ENCODE measurements at regions not wholly inside any gene's neighbourhood (a gene's known extent, or its start where the extent isn't known, plus 50 kb on each side); places are given as distances from the start of the nearest gene placed in this dataset.

- no peaks in the 10 kb centered on the region for H3K9me3 ChIP-seq
- TF ChIP-seq, protein P1, sequence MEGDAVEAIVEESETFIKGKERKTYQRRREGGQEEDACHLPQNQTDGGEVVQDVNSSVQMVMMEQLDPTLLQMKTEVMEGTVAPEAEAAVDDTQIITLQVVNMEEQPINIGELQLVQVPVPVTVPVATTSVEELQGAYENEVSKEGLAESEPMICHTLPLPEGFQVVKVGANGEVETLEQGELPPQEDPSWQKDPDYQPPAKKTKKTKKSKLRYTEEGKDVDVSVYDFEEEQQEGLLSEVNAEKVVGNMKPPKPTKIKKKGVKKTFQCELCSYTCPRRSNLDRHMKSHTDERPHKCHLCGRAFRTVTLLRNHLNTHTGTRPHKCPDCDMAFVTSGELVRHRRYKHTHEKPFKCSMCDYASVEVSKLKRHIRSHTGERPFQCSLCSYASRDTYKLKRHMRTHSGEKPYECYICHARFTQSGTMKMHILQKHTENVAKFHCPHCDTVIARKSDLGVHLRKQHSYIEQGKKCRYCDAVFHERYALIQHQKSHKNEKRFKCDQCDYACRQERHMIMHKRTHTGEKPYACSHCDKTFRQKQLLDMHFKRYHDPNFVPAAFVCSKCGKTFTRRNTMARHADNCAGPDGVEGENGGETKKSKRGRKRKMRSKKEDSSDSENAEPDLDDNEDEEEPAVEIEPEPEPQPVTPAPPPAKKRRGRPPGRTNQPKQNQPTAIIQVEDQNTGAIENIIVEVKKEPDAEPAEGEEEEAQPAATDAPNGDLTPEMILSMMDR (IDR thresholded peaks at IDR 0.05), result no peak
- H3K27ac ChIP-seq, result no peak overlapping the region
- no peaks in the 10 kb centered on the region for H3K36me3 ChIP-seq
- no peak for DNase-seq
- H3K4me3 ChIP-seq, result no peak overlapping the region
- intact Hi-C loops (cut with DNase I; ENCODE audit: low total_unique reads), result no loop called here
- H3K27me3 ChIP-seq, result no peaks in the 10 kb centered on the region
- no peaks in the 10 kb centered on the region for H3K4me1 ChIP-seq
Observed at GRCh38 chr2:154992826-154993225, 294.3 kb downstream of the KCNJ3 start.

GRCh38 chr2:154978710-154979109 is 280.2 kb downstream of the KCNJ3 start:
- H3K4me1 ChIP-seq, result no peaks in the 10 kb centered on the region
- DNase-seq, result no peak
- no peaks in the 10 kb centered on the region for H3K27me3 ChIP-seq
- no peak overlapping the region for H3K27ac ChIP-seq
- no peaks in the 10 kb centered on the region for H3K36me3 ChIP-seq
- intact Hi-C loops (cut with DNase I; ENCODE audit: low total_unique reads), result no loop called here
- no peaks in the 10 kb centered on the region for H3K9me3 ChIP-seq
- no peak overlapping the region for H3K4me3 ChIP-seq
- TF ChIP-seq, protein P1 (IDR thresholded peaks at IDR 0.05), result no peak

DNA sequence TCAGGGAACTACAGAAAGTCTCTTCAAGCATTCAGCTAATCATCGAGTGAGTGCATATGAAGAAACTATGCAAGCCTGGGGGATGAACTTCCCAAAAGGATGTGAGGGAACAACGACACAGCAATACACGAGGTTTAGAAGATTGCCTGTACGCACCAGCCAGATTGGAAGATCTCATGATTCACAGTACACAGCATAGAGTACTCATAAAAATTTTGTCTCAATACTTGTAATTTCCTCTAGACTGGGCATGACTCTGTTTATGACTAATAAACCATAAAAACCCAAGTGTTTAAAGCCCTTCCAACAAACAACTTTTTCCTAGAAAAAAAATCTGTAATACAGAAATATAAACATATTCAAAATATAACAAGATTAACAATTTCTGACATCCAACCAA is 279.7 kb downstream of the KCNJ3 start:
- no peaks in the 10 kb centered on the region for H3K9me3 ChIP-seq
- intact Hi-C loops (cut with DNase I; ENCODE audit: low total_unique reads), result no loop called here
- H3K4me1 ChIP-seq, result no peaks in the 10 kb centered on the region
- H3K4me3 ChIP-seq, result no peak overlapping the region
- H3K27me3 ChIP-seq, result no peaks in the 10 kb centered on the region
- H3K27ac ChIP-seq, result no peak overlapping the region
- TF ChIP-seq, protein P1 (IDR thresholded peaks at IDR 0.05), result no peak
- DNase-seq, result no peak
- no peaks in the 10 kb centered on the region for H3K36me3 ChIP-seq

- Histone ChIP-seq H3K9me3 (no peaks in the 10 kb centered on the region), H3K4me3 (no peak overlapping the region), H3K4me1 (no peaks in the 10 kb centered on the region), H3K27me3 (no peaks in the 10 kb centered on the region), H3K27ac (no peak overlapping the region), H3K36me3 (no peaks in the 10 kb centered on the region)
- DNase-seq, result no peak
- TF ChIP-seq, protein P1 (IDR thresholded peaks at IDR 0.05), result no peak
- intact Hi-C loops (cut with DNase I; ENCODE audit: low total_unique reads), result no loop called here
Observed at GRCh38 chr2:154974041-154974440, 275.5 kb downstream of the KCNJ3 start.

GRCh38 chr2:154963511-154963910 is 265.0 kb downstream of the KCNJ3 start:
- H3K27ac ChIP-seq, result no peak overlapping the region
- TF ChIP-seq, protein P1 (IDR thresholded peaks at IDR 0.05), result no peak
- no peaks in the 10 kb centered on the region for H3K9me3 ChIP-seq
- DNase-seq, result no peak
- H3K4me3 ChIP-seq, result no peak overlapping the region
- no peaks in the 10 kb centered on the region for H3K4me1 ChIP-seq
- no peaks in the 10 kb centered on the region for H3K27me3 ChIP-seq
- intact Hi-C loops (cut with DNase I; ENCODE audit: low total_unique reads), result no loop called here
- H3K36me3 ChIP-seq, result no peaks in the 10 kb centered on the region

GRCh38 chr2:154961676-154962075 is 263.2 kb downstream of the KCNJ3 start:
- Histone ChIP-seq H3K36me3 (no peaks in the 10 kb centered on the region), H3K27me3 (no peaks in the 10 kb centered on the region), H3K9me3 (no peaks in the 10 kb centered on the region), H3K4me1 (no peaks in the 10 kb centered on the region), H3K4me3 (no peak overlapping the region), H3K27ac (no peak overlapping the region)
- TF ChIP-seq, protein P1 (IDR thresholded peaks at IDR 0.05), result no peak
- no peak for DNase-seq
- intact Hi-C loops (cut with DNase I; ENCODE audit: low total_unique reads), result no loop called here
